Suprapubic skin (tissue), 4 donors: ENCODE measurements at regions not wholly inside any gene's neighbourhood (a gene's known extent, or its start where the extent isn't known, plus 50 kb on each side); places are given as distances from the start of the nearest gene placed in this dataset.

Experiments
- CTCF ChIP-seq, 2 donors: fragments of 200-600 bp in 1 of 2; fragments of 450-650 bp in 1 of 2; sonication (generic) in 1 of 2; IDR thresholded peaks; one replicate each; pipeline ENCODE4 v1.5.1; 2016 to 2019; ENCODE audit warnings: antibody characterized with exemption in 2 of 2, mild to moderate bottlenecking in 1 of 2, moderate library complexity in 1 of 2
- EP300 ChIP-seq: sonication (generic); formaldehyde crosslinking; IDR thresholded peaks from one replicate; pipeline ENCODE4 v1.6.1; 2017; ENCODE audit warnings: antibody characterized with exemption
- POLR2A ChIP-seq, 2 donors: fragments of 450-650 bp; IDR thresholded peaks; one replicate each; pipeline ENCODE4 v1.6.1; 2017; ENCODE audit warnings: antibody characterized with exemption in 2 of 2, mild to moderate bottlenecking in 2 of 2, moderate library complexity in 2 of 2
- POLR2AphosphoS5 ChIP-seq, 3 donors: sonication (generic); formaldehyde crosslinking; IDR thresholded peaks; one replicate each; pipeline ENCODE4 v1.6.1; 2017; ENCODE audit warnings: antibody characterized with exemption in 3 of 3

GRCh38 chr11:104830080-104830479 is 68.2 kb downstream of the CASP12 start:
- no peak for TF ChIP-seq CTCF (IDR thresholded peaks at IDR 0.05)
- no peak for TF ChIP-seq POLR2AphosphoS5 (IDR thresholded peaks at IDR 0.05)
- no peak for TF ChIP-seq POLR2A (IDR thresholded peaks at IDR 0.05)
- no peak for TF ChIP-seq EP300
